Ishikawa (cell line): ENCODE measurements at regions not wholly inside any gene's neighbourhood (a gene's known extent, or its start where the extent isn't known, plus 50 kb on each side); places are given as distances from the start of the nearest gene placed in this dataset.

Source experiments
- CEBPB ChIP-seq: IDR thresholded peaks from 2 replicates; pipeline ENCODE4 v1.6.1; 2012
- CREB1 ChIP-seq: IDR thresholded peaks from 2 replicates; pipeline ENCODE4 v1.6.1; 2012; ENCODE audit warnings: low read depth
- EP300 ChIP-seq: IDR thresholded peaks from 2 replicates; pipeline ENCODE4 v1.6.1; 2012; ENCODE audit warnings: borderline replicate concordance
- NFIC ChIP-seq: IDR thresholded peaks from 2 replicates; pipeline ENCODE4 v1.6.1; 2012
- TEAD4 ChIP-seq: IDR thresholded peaks from 2 replicates; pipeline ENCODE4 v1.6.1; 2012
- TF ChIP-seq, protein P1 (sequence below): IDR thresholded peaks from 2 replicates; pipeline ENCODE4 v1.6.1; 2012; ENCODE audit warnings: low read depth, mild to moderate bottlenecking
- TF ChIP-seq, protein P2 (sequence below): IDR thresholded peaks from 2 replicates; pipeline ENCODE4 v1.6.1; 2012
- TF ChIP-seq, protein P3 (sequence below): IDR thresholded peaks from 2 replicates; pipeline ENCODE4 v1.6.1; 2012

DNA sequence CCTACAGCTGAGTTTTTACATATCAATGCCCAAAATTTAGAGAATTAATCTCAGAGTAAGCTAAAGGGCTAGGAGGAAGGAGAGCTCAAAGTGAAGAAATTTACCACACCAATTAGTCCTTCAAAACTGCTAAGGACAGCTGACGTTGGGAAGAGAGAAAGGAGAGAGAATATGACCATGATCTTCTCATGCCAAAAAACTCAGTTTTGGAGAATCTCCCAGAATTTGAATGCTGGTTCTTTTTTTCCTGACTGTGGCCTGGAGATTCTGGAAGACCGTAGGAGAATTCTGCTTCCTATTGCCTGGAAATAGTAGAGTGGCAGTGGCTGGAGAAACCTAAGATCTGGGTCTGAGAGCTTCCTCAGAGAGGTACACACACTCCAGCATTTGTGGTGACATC is 834.4 kb upstream of the SLIT2 start:
- TF ChIP-seq CEBPB: no peak
- no peak for TF ChIP-seq EP300
- no peak for TF ChIP-seq TEAD4
- TF ChIP-seq CREB1: no peak
- TF ChIP-seq, protein P1, sequence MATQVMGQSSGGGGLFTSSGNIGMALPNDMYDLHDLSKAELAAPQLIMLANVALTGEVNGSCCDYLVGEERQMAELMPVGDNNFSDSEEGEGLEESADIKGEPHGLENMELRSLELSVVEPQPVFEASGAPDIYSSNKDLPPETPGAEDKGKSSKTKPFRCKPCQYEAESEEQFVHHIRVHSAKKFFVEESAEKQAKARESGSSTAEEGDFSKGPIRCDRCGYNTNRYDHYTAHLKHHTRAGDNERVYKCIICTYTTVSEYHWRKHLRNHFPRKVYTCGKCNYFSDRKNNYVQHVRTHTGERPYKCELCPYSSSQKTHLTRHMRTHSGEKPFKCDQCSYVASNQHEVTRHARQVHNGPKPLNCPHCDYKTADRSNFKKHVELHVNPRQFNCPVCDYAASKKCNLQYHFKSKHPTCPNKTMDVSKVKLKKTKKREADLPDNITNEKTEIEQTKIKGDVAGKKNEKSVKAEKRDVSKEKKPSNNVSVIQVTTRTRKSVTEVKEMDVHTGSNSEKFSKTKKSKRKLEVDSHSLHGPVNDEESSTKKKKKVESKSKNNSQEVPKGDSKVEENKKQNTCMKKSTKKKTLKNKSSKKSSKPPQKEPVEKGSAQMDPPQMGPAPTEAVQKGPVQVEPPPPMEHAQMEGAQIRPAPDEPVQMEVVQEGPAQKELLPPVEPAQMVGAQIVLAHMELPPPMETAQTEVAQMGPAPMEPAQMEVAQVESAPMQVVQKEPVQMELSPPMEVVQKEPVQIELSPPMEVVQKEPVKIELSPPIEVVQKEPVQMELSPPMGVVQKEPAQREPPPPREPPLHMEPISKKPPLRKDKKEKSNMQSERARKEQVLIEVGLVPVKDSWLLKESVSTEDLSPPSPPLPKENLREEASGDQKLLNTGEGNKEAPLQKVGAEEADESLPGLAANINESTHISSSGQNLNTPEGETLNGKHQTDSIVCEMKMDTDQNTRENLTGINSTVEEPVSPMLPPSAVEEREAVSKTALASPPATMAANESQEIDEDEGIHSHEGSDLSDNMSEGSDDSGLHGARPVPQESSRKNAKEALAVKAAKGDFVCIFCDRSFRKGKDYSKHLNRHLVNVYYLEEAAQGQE: no peak
- TF ChIP-seq, protein P2, sequence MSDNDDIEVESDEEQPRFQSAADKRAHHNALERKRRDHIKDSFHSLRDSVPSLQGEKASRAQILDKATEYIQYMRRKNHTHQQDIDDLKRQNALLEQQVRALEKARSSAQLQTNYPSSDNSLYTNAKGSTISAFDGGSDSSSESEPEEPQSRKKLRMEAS: no peak
- TF ChIP-seq, protein P3, sequence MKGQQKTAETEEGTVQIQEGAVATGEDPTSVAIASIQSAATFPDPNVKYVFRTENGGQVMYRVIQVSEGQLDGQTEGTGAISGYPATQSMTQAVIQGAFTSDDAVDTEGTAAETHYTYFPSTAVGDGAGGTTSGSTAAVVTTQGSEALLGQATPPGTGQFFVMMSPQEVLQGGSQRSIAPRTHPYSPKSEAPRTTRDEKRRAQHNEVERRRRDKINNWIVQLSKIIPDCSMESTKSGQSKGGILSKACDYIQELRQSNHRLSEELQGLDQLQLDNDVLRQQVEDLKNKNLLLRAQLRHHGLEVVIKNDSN: no peak
- TF ChIP-seq NFIC: no peak
